Tibial nerve (tissue), 4 donors: ENCODE measurements at regions not wholly inside any gene's neighbourhood (a gene's known extent, or its start where the extent isn't known, plus 50 kb on each side); places are given as distances from the start of the nearest gene placed in this dataset.

Experiments
- DNase-seq, 2 donors: peaks; one replicate each; pipeline ENCODE4 v3.0.0-alpha.2; 2019; ENCODE audit warnings: low spot score in 2 of 2
- H3K27ac ChIP-seq, 4 donors: fragments of 200-600 bp; sonication (generic) in 3 of 4; one replicate each; pipeline ENCODE4 v1.5.1; 2017 to 2019; ENCODE audit warnings: mild to moderate bottlenecking in 1 of 4
- H3K27me3 ChIP-seq, 2 donors: fragments of 200-600 bp; sonication (generic) in 1 of 2; one replicate each; pipeline versions ENCODE4 v1.5.1 to v1.6.0; 2017 to 2019
- H3K36me3 ChIP-seq, 3 donors: fragments of 200-600 bp; sonication (generic); one replicate each; pipeline ENCODE4 v1.5.1; 2018 to 2019
- H3K4me1 ChIP-seq, 4 donors: fragments of 200-600 bp; sonication (generic) in 3 of 4; one replicate each; pipeline ENCODE4 v1.5.1; 2017 to 2019
- H3K4me3 ChIP-seq, 4 donors: fragments of 200-600 bp; sonication (generic) in 3 of 4; one replicate each; pipeline ENCODE4 v1.5.1; 2017 to 2019; ENCODE audit warnings: mild to moderate bottlenecking in 1 of 4, moderate library complexity in 1 of 4
- H3K9me3 ChIP-seq, 4 donors: fragments of 200-600 bp; sonication (generic) in 3 of 4; one replicate each; pipeline ENCODE4 v1.5.1; 2017 to 2019
- EP300 ChIP-seq, 2 donors: sonication (generic); formaldehyde crosslinking; IDR thresholded peaks; one replicate each; pipeline ENCODE4 v1.6.1; 2017; ENCODE audit warnings: antibody characterized with exemption in 2 of 2, mild to moderate bottlenecking in 1 of 2
- POLR2A ChIP-seq, 2 donors: fragments of 450-650 bp; IDR thresholded peaks; one replicate each; pipeline ENCODE4 v1.6.1; 2017; ENCODE audit warnings: antibody characterized with exemption in 2 of 2, mild to moderate bottlenecking in 2 of 2, moderate library complexity in 2 of 2
- WGBS, 2 donors: methylation state at CpG; one replicate each; pipeline ENCODE4 v1.1.5; 2018; 5-methylcytosine and 5-hydroxymethylcytosine counted together
- TF ChIP-seq, protein P1 (sequence below), 5 experiments: fragments of 200-600 bp in 3 of 5; fragments of 450-650 bp in 2 of 5; sonication (generic) in 3 of 5; IDR thresholded peaks; one replicate each; pipeline ENCODE4 v1.5.1; 2016 to 2019; ENCODE audit warnings: antibody characterized with exemption in 5 of 5, mild to moderate bottlenecking in 3 of 5, moderate library complexity in 2 of 5

DNA sequence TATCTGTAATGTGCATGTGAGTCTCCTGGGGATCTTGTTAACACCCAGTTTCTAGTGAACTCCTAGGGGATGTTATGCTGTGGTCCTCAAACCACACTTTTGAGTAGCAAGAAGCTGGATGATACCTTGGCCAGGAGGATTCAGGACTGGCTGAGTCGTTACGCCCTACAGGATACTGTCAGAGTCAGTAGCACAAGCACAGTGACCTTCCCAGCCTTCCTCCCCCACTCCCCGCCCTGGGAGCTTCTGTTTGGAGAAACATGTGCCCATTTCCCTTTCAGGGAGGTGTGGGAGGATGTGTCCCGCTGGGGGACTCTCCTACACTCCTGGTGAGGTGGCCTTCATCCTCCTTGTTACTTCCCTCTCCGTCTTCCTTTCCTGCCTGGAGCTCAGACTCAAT lies 76.4 kb upstream of the TRPM1 start:
- Histone ChIP-seq H3K4me3 (no peak overlapping the region), H3K27me3 (no peaks in the 10 kb centered on the region), H3K4me1 (no peaks in the 10 kb centered on the region), H3K36me3 (no peaks in the 10 kb centered on the region), H3K27ac (no peak overlapping the region), H3K9me3 (peaks cover 0 to 29% (median 11%) of the 10 kb centered on the region in 4 donors)
- 49 to 67% methylated on average over 5 of the region's 5 CpGs for WGBS, 2 donors
- DNase-seq = no peak
- TF ChIP-seq POLR2A (IDR thresholded peaks at IDR 0.05) = no peak
- TF ChIP-seq, protein P1, sequence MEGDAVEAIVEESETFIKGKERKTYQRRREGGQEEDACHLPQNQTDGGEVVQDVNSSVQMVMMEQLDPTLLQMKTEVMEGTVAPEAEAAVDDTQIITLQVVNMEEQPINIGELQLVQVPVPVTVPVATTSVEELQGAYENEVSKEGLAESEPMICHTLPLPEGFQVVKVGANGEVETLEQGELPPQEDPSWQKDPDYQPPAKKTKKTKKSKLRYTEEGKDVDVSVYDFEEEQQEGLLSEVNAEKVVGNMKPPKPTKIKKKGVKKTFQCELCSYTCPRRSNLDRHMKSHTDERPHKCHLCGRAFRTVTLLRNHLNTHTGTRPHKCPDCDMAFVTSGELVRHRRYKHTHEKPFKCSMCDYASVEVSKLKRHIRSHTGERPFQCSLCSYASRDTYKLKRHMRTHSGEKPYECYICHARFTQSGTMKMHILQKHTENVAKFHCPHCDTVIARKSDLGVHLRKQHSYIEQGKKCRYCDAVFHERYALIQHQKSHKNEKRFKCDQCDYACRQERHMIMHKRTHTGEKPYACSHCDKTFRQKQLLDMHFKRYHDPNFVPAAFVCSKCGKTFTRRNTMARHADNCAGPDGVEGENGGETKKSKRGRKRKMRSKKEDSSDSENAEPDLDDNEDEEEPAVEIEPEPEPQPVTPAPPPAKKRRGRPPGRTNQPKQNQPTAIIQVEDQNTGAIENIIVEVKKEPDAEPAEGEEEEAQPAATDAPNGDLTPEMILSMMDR (IDR thresholded peaks at IDR 0.05) = no peak
- TF ChIP-seq EP300 (IDR thresholded peaks at IDR 0.05) = no peak

DNA sequence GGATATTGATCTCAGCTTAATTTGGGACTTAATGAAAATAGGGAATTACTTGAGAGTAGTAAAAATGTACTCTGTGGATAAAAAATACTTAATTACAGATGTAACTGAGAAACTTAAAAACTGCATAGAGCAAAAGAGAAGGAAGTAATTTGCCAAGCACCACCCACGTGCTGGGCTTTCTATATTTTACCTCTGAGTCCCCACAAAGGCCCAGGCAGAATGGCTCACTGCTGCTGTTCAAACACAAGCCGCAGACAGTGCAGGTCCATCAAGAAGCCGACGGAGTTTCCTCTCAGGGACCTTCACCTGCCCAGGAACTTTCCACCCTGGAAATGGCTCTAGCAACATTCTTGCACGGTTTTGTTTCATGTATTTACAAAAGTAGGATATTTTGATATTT lies 77.2 kb upstream of the TRPM1 start:
- TF ChIP-seq POLR2A (IDR thresholded peaks at IDR 0.05) (no peak), EP300 (IDR thresholded peaks at IDR 0.05) (no peak)
- TF ChIP-seq, protein P1 (IDR thresholded peaks at IDR 0.05) = no peak
- peaks cover 0 to 29% (median 11%) of the 10 kb centered on the region in 4 donors for H3K9me3 ChIP-seq
- H3K4me1 ChIP-seq = no peaks in the 10 kb centered on the region
- 70 to 71% methylated on average over 5 of the region's 5 CpGs for WGBS, 2 donors
- H3K4me3 ChIP-seq = no peak overlapping the region
- no peaks in the 10 kb centered on the region for H3K36me3 ChIP-seq
- H3K27me3 ChIP-seq = no peaks in the 10 kb centered on the region
- DNase-seq = no peak
- H3K27ac ChIP-seq = no peak overlapping the region

DNA sequence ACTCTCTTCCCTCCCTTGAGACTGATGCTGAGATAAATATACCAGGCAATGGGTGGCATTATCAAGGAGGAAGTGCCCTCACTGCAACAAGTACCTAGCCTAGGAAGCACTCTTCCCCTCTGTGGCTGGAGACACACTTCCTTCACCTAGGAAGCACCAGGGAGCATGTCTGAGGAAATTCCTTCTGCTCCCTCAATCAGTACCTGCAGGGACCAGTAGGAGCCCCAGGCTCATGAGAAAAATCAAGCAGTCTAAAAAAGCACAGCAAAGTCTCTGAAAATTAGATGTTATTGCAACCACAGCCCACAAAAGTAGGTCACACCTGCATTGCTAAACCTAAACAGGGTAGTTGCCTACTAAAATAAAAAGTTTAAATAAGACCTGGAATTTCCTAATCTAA lies 78.2 kb upstream of the TRPM1 start:
- TF ChIP-seq POLR2A (IDR thresholded peaks at IDR 0.05) = no peak
- TF ChIP-seq, protein P1 (IDR thresholded peaks at IDR 0.05) = no peak
- TF ChIP-seq EP300 (IDR thresholded peaks at IDR 0.05) = no peak

DNA sequence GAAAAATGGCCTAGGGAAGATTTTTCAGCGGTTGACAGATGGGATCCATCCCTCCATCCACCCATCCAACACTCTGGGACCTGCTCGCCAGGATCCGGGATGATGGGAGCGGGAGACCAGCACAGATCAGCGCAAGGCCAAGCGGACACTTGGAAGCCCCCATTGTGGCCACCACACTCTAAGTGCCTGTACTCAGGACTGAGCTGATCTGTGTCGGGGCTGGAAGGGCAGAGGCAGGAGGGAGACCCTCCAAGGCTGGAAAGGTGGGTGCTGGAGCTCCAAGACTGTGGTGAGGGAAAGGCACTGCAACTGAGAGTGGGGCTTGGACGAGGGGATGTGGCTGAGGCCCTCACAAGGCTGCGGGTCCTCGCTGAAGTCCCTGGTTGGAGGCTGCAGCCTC lies 91.8 kb upstream of the TRPM1 start:
- no peaks in the 10 kb centered on the region for H3K36me3 ChIP-seq
- 90 to 94% methylated on average over 10 of the region's 10 CpGs for WGBS, 2 donors
- no peak overlapping the region for H3K4me3 ChIP-seq
- peaks cover 0 to 25% (median 4%) of the 10 kb centered on the region in 4 donors for H3K9me3 ChIP-seq
- H3K4me1 ChIP-seq = no peaks in the 10 kb centered on the region
- no peak for DNase-seq
- TF ChIP-seq, protein P1 (IDR thresholded peaks at IDR 0.05) = no peak
- TF ChIP-seq EP300 (IDR thresholded peaks at IDR 0.05) (no peak), POLR2A (IDR thresholded peaks at IDR 0.05) (no peak)
- no peaks in the 10 kb centered on the region for H3K27me3 ChIP-seq
- H3K27ac ChIP-seq = no peak overlapping the region

More for the DNA sequence above, 78.2 kb upstream of the TRPM1 start:
- no peak overlapping the region for H3K27ac ChIP-seq
- H3K27me3 ChIP-seq = no peaks in the 10 kb centered on the region
- H3K4me3 ChIP-seq = no peak overlapping the region
- H3K9me3 ChIP-seq = peaks cover 0 to 29% (median 11%) of the 10 kb centered on the region in 4 donors
- H3K36me3 ChIP-seq = no peaks in the 10 kb centered on the region
- DNase-seq = no peak
- no peaks in the 10 kb centered on the region for H3K4me1 ChIP-seq

DNA sequence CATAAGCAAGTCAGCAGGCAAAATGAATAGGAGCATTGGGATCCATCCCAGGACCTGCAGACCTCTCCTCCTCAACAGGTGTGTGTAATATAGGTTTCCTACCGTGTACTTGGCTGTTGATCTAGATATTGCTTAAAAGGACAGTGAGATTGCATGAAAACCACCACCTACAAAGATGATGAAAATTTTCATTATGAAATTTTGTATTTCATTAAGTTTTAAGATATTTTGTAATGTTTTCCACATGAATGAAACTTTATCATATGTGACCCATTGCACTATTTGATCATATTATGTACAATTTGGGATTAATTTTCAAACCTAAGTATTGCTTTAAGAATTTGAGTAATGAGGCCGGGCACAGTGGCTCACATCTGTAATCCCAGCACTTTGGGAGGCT lies 94.3 kb upstream of the TRPM1 start:
- no peaks in the 10 kb centered on the region for H3K36me3 ChIP-seq
- no peaks in the 10 kb centered on the region for H3K4me1 ChIP-seq
- H3K27ac ChIP-seq = no peak overlapping the region
- 65 to 68% methylated on average over 2 of the region's 2 CpGs for WGBS, 2 donors
- no peak for DNase-seq
- H3K27me3 ChIP-seq = no peaks in the 10 kb centered on the region
- no peak overlapping the region for H3K4me3 ChIP-seq
- TF ChIP-seq, protein P1 (IDR thresholded peaks at IDR 0.05) = no peak
- TF ChIP-seq POLR2A (IDR thresholded peaks at IDR 0.05) = no peak
- TF ChIP-seq EP300 (IDR thresholded peaks at IDR 0.05) = no peak
- peaks cover 0 to 3% (median 0%) of the 10 kb centered on the region in 4 donors for H3K9me3 ChIP-seq
